IPS DF 6.9 (cell line): ENCODE measurements at regions not wholly inside any gene's neighbourhood (a gene's known extent, or its start where the extent isn't known, plus 50 kb on each side); places are given as distances from the start of the nearest gene placed in this dataset.

Experiments used
- DNase-seq: peaks from one replicate; pipeline ENCODE4 v3.0.0-alpha.2; 2013; ENCODE audit warnings: low read depth, low spot score
- H3K27ac ChIP-seq: one replicate; pipeline ENCODE4 v1.5.1; 2013; ENCODE audit warnings: low read length, control low read depth
- H3K27me3 ChIP-seq: 2 replicates; pipeline ENCODE4 v1.6.1; 2013; ENCODE audit warnings: mild to moderate bottlenecking, low read length; ENCODE audit not compliant: control insufficient read depth, insufficient read depth
- H3K36me3 ChIP-seq: 2 replicates; pipeline ENCODE4 v1.6.1; 2013; ENCODE audit warnings: low read length; ENCODE audit not compliant: control insufficient read depth, insufficient read depth
- H3K4me1 ChIP-seq: 2 replicates; pipeline ENCODE4 v1.6.1; 2013; ENCODE audit warnings: low read length; ENCODE audit not compliant: control insufficient read depth, insufficient read depth
- H3K4me3 ChIP-seq: 2 replicates; pipeline ENCODE4 v1.5.1; 2013; ENCODE audit warnings: mild to moderate bottlenecking, low read length
- H3K9me3 ChIP-seq: 2 replicates; pipeline ENCODE4 v1.6.1; 2013; ENCODE audit warnings: low read length, inconsistent platforms; ENCODE audit not compliant: control insufficient read depth, insufficient read depth
- WGBS: extraction: QIAGEN DNeasy Blood & Tissue Kit; methylation state at CpG from one replicate; pipeline ENCODE4 v1.1.7; 2013; ENCODE audit warnings: mixed read lengths, missing lambda C conversion rate; ENCODE audit not compliant: insufficient read length, insufficient coverage; 5-methylcytosine and 5-hydroxymethylcytosine counted together

GRCh38 chr3:160140756-160141155 lies 84.5 kb upstream of the C3orf80 start:
- Histone ChIP-seq H3K4me1 (no peaks in the 10 kb centered on the region), H3K4me3 (no peak overlapping the region), H3K36me3 (no peaks in the 10 kb centered on the region), H3K27me3 (no peaks in the 10 kb centered on the region), H3K27ac (no peak overlapping the region), H3K9me3 (no peaks in the 10 kb centered on the region)
- DNase-seq, result no peak
- WGBS, result no CpG with 5 or more reads among the region's 2 CpGs

GRCh38 chr3:160141485-160142185 lies 83.6 kb upstream of the C3orf80 start:
- Histone ChIP-seq H3K4me1 (no peaks in the 10 kb centered on the region), H3K27me3 (no peaks in the 10 kb centered on the region), H3K27ac (no peak overlapping the region), H3K36me3 (no peaks in the 10 kb centered on the region), H3K9me3 (no peaks in the 10 kb centered on the region), H3K4me3 (no peak overlapping the region)
- no peak for DNase-seq
- WGBS, result no CpG with 5 or more reads among the region's 4 CpGs

- no CpG with 5 or more reads among the region's 2 CpGs for WGBS
- Histone ChIP-seq H3K4me1 (no peaks in the 10 kb centered on the region), H3K36me3 (no peaks in the 10 kb centered on the region), H3K9me3 (no peaks in the 10 kb centered on the region), H3K27me3 (no peaks in the 10 kb centered on the region), H3K27ac (no peak overlapping the region), H3K4me3 (no peak overlapping the region)
- DNase-seq, result no peak
These were observed 81.7 kb upstream of the C3orf80 start for GRCh38 chr3:160143482-160143881.

GRCh38 chr3:160150066-160150465 lies 75.2 kb upstream of the C3orf80 start:
- no peaks in the 10 kb centered on the region for H3K9me3 ChIP-seq
- WGBS, result no CpG with 5 or more reads among the region's 3 CpGs
- H3K27me3 ChIP-seq, result no peaks in the 10 kb centered on the region
- no peak overlapping the region for H3K4me3 ChIP-seq
- no peaks in the 10 kb centered on the region for H3K4me1 ChIP-seq
- H3K36me3 ChIP-seq, result no peaks in the 10 kb centered on the region
- DNase-seq, result no peak
- H3K27ac ChIP-seq, result no peak overlapping the region

GRCh38 chr3:160150525-160150924 lies 74.7 kb upstream of the C3orf80 start:
- WGBS, result no CpG with 5 or more reads among the region's 2 CpGs
- H3K9me3 ChIP-seq, result no peaks in the 10 kb centered on the region
- no peaks in the 10 kb centered on the region for H3K4me1 ChIP-seq
- H3K27me3 ChIP-seq, result no peaks in the 10 kb centered on the region
- H3K27ac ChIP-seq, result no peak overlapping the region
- no peak overlapping the region for H3K4me3 ChIP-seq
- H3K36me3 ChIP-seq, result no peaks in the 10 kb centered on the region
- DNase-seq, result no peak

GRCh38 chr3:160152638-160153037 lies 72.6 kb upstream of the C3orf80 start:
- Histone ChIP-seq H3K27me3 (no peaks in the 10 kb centered on the region), H3K9me3 (no peaks in the 10 kb centered on the region), H3K27ac (no peak overlapping the region), H3K4me3 (no peak overlapping the region), H3K36me3 (no peaks in the 10 kb centered on the region), H3K4me1 (no peaks in the 10 kb centered on the region)
- no peak for DNase-seq
- no CpG with 5 or more reads among the region's 6 CpGs for WGBS

DNA sequence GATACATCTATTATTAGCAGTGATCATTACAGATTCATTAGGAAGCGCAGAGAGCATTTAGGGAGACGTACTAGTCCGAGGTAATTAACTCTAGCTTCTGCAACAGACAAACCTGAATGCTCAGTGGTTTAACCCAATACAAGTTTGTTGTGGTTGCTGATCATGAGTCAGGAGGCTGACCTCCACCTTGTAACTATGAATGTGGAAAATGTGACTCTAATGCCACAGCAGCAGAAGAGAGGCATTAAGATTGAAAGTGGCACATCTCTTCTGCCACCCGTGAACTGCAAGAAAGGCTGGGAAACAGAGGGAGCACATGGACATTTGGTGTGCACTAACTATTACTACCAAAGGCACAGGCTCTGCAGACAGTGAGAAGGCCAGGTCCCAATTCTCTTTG lies 71.2 kb upstream of the C3orf80 start:
- no CpG with 5 or more reads among the region's 4 CpGs for WGBS
- H3K27ac ChIP-seq, result no peak overlapping the region
- no peak for DNase-seq

DNA sequence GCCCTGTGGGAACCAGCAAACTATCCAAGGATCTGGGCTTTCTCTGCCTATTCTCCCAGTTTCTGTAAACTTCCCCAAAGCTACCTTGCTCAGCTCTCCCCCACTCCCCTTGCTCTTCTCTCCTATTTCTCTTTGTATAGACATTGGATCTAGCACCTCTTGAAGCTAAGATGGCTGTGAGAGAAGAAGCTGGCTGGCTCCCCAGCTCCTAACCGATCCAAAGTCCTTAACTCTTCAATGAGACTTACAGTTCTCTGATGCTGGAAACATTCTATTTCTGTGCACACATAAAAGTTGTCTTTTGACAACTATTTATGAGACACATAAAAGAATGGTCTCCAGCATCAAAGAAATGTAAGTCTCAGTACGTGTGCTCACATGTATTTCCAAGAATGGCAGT lies 70.6 kb upstream of the C3orf80 start:
- Histone ChIP-seq H3K4me1 (no peaks in the 10 kb centered on the region), H3K9me3 (no peaks in the 10 kb centered on the region), H3K27me3 (no peaks in the 10 kb centered on the region), H3K36me3 (no peaks in the 10 kb centered on the region), H3K4me3 (no peak overlapping the region), H3K27ac (no peak overlapping the region)
- WGBS, result no CpG with 5 or more reads among the region's 2 CpGs
- no peak for DNase-seq

More for the DNA sequence above, 71.2 kb upstream of the C3orf80 start:
- H3K4me1 ChIP-seq, result no peaks in the 10 kb centered on the region
- no peaks in the 10 kb centered on the region for H3K9me3 ChIP-seq
- H3K36me3 ChIP-seq, result no peaks in the 10 kb centered on the region
- no peak overlapping the region for H3K4me3 ChIP-seq
- no peaks in the 10 kb centered on the region for H3K27me3 ChIP-seq

- no peak for DNase-seq
- Histone ChIP-seq H3K9me3 (no peaks in the 10 kb centered on the region), H3K4me3 (no peak overlapping the region), H3K36me3 (no peaks in the 10 kb centered on the region), H3K27me3 (no peaks in the 10 kb centered on the region), H3K4me1 (no peaks in the 10 kb centered on the region), H3K27ac (no peak overlapping the region)
- WGBS, result no CpG with 5 or more reads among the region's 1 CpG
These were observed 67.9 kb upstream of the C3orf80 start for GRCh38 chr3:160157321-160157720.

- no peaks in the 10 kb centered on the region for H3K4me1 ChIP-seq
- H3K9me3 ChIP-seq, result no peaks in the 10 kb centered on the region
- no peak overlapping the region for H3K27ac ChIP-seq
- no peak overlapping the region for H3K4me3 ChIP-seq
- H3K27me3 ChIP-seq, result no peaks in the 10 kb centered on the region
- H3K36me3 ChIP-seq, result no peaks in the 10 kb centered on the region
- DNase-seq, result no peak
- WGBS, result no CpG with 5 or more reads among the region's 2 CpGs
These were observed 65.9 kb upstream of the C3orf80 start for GRCh38 chr3:160159341-160159740.

DNA sequence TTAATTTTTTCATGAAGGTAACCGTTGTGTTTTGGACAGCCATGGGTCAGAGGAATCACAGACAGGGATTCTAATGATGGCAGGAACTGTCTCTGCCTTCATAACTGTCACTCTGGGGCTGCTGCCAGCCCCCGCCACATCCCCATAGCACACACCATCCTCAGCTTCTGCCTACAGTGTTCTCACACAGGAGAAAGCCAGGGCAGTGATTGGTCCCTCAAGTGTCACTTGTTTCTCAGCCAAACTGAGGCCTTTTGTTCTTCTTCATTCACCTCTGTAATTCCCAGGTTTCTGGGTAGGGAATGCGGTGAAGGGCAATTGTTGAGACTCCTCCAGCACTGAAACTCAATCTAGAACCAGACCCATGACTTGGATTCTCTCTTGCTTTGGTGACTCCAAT lies 65.4 kb upstream of the C3orf80 start:
- no CpG with 5 or more reads among the region's 3 CpGs for WGBS

More for the DNA sequence above, 65.4 kb upstream of the C3orf80 start:
- H3K4me1 ChIP-seq, result no peaks in the 10 kb centered on the region
- no peaks in the 10 kb centered on the region for H3K9me3 ChIP-seq
- H3K4me3 ChIP-seq, result no peak overlapping the region
- no peaks in the 10 kb centered on the region for H3K27me3 ChIP-seq
- no peak for DNase-seq
- no peaks in the 10 kb centered on the region for H3K36me3 ChIP-seq
- H3K27ac ChIP-seq, result no peak overlapping the region
